ENCODE measurements at regions not wholly inside any gene's neighbourhood (a gene's known extent, or its start where the extent isn't known, plus 50 kb on each side); places are given as distances from the start of the nearest gene placed in this dataset.

DNA sequence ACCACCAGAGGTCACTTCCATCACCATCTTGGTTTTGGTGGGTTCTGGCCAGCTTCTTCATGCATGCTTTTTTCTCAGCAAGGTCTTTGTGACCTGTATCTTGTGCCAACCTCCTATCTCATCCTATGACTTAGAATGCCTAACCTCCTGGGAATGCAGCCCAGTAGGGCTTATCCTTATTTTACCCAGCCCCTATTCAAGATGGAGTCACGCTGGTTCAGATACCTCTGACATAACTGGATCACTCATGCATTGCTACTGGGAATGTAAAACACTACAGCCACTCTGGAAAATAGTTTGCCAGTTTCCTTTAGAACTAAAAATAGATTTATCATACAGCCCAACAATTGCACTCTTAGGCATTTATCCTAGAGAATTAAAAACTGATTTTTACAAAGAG lies 219.2 kb downstream of the IRS1 start:
- CTCF ChIA-PET (ENCODE audit: partially characterized antibody) = no interaction called here
- no peaks in the 10 kb centered on the region for H3K36me3 ChIP-seq (ENCODE audit: insufficient read depth, low read length)
- intact Hi-C loops (cut with micrococcal nuclease) = no loop called here

DNA sequence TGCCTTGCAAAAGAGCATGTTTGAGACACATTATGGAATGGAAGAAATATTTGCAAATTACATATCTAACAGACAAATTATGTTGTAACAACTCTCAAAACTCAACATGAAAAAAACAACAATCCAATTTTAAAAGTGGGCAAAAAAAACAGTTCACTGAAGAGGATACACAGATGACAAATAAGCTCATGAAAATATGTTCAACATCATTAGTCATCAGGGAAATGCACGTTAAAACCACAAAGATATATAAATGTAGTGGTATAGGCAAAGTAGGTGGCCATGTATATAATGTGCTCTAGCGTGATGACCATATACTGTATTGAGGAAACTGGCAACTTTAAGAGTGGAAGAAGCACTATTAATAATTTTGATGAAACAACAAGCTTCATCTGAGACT lies 220.1 kb downstream of the IRS1 start:
- POLR2A ChIA-PET (ENCODE audit: partially characterized antibody) = no interaction called here
- intact Hi-C loops (cut with micrococcal nuclease) = no loop called here
- Histone ChIP-seq H3K27ac (ENCODE audit: low read depth, low read length) (no peak overlapping the region), H3K9me3 (ENCODE audit: control insufficient read depth in 1 of 2, low read length in 2 of 2) (no peaks in the 10 kb centered on the region), H3K4me1 (ENCODE audit: insufficient read depth, low read length) (no peaks in the 10 kb centered on the region), H3K36me3 (ENCODE audit: insufficient read depth, low read length) (no peaks in the 10 kb centered on the region), H3K4me3 (ENCODE audit: low read length in 2 of 2) (no peak overlapping the region), H3K27me3 (ENCODE audit: insufficient read depth, low read length) (no peaks in the 10 kb centered on the region)
- Mint-ChIP-seq H3K27ac (no peak overlapping the region), H3K27me3 (peaks cover 13 to 15% of the 10 kb centered on the region in 2 donors), H3K4me3 (no peak overlapping the region), H3K9me3 (no peaks in the 10 kb centered on the region), H3K4me1 (peaks cover 0 to 3% (median 1%) of the 10 kb centered on the region in 4 donors), H3K36me3 (no peaks in the 10 kb centered on the region)
- DNase-seq = no peak
- CTCF ChIA-PET (ENCODE audit: partially characterized antibody) = no interaction called here

More for the DNA sequence above, 219.2 kb downstream of the IRS1 start:
- no peaks in the 10 kb centered on the region for H3K9me3 ChIP-seq (ENCODE audit: control insufficient read depth in 1 of 2, low read length in 2 of 2)
- H3K4me3 Mint-ChIP-seq = no peak overlapping the region
- no peak overlapping the region for H3K27ac ChIP-seq (ENCODE audit: low read depth, low read length)
- no peaks in the 10 kb centered on the region for H3K9me3 Mint-ChIP-seq
- no peak overlapping the region for H3K4me3 ChIP-seq (ENCODE audit: low read length in 2 of 2)
- no peaks in the 10 kb centered on the region for H3K27me3 ChIP-seq (ENCODE audit: insufficient read depth, low read length)
- H3K36me3 Mint-ChIP-seq = no peaks in the 10 kb centered on the region
- peaks cover 0 to 3% (median 1%) of the 10 kb centered on the region in 4 donors for H3K4me1 Mint-ChIP-seq
- no peak overlapping the region for H3K27ac Mint-ChIP-seq
- H3K27me3 Mint-ChIP-seq = peaks cover 13 to 17% of the 10 kb centered on the region in 2 donors
- no peaks in the 10 kb centered on the region for H3K4me1 ChIP-seq (ENCODE audit: insufficient read depth, low read length)
- no peak for DNase-seq
- POLR2A ChIA-PET (ENCODE audit: partially characterized antibody) = no interaction called here

DNA sequence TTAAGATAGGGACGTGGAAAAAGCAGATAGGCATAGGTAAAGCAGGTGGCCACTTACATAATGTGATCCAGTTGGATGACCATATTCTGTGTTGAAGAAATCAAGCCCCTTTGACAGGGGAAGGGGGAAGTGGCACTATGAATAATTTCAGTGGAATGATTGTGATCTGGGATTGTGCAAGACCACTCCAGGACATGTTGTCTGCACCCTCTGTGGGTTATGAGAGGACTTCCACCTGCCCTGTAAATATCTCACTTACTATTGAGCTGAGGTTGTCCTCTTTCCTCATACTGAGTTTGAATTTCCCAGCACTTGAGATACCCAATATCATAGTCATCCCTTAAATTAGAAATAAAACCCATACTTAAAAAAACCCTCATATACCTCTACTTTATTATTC lies 220.7 kb downstream of the IRS1 start:
- Mint-ChIP-seq H3K36me3 (no peaks in the 10 kb centered on the region), H3K9me3 (no peaks in the 10 kb centered on the region), H3K27me3 (peaks cover 13 to 15% of the 10 kb centered on the region in 2 donors), H3K4me3 (no peak overlapping the region), H3K27ac (no peak overlapping the region), H3K4me1 (peaks cover 0 to 3% (median 1%) of the 10 kb centered on the region in 4 donors)
- ChIA-PET POLR2A (ENCODE audit: partially characterized antibody) (no interaction called here), CTCF (ENCODE audit: partially characterized antibody) (no interaction called here)
- Histone ChIP-seq H3K27me3 (ENCODE audit: insufficient read depth, low read length) (no peaks in the 10 kb centered on the region), H3K9me3 (ENCODE audit: control insufficient read depth in 1 of 2, low read length in 2 of 2) (no peaks in the 10 kb centered on the region), H3K4me3 (ENCODE audit: low read length in 2 of 2) (no peak overlapping the region), H3K4me1 (ENCODE audit: insufficient read depth, low read length) (no peaks in the 10 kb centered on the region), H3K36me3 (ENCODE audit: insufficient read depth, low read length) (no peaks in the 10 kb centered on the region), H3K27ac (ENCODE audit: low read depth, low read length) (no peak overlapping the region)
- no peak for DNase-seq
- intact Hi-C loops (cut with micrococcal nuclease) = no loop called here

DNA sequence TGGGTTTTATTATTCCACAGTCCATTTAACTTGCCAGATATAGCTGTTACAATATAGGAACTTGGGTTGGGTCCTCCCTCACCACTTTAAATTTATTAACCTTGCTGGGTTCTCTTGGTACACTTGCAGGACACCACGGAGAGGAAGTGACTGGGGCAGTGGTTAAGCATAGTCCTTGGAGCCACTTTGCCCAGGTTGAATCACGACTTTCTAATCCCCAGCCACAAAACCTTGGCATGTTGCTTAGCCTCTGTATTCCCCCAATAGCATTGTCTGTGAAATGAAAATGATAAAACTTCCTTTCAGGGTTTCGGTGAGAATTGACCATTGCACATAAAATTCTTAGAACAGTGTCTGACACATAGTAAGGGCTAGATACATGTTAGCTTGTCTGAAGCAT lies 221.2 kb downstream of the IRS1 start:
- intact Hi-C loops (cut with micrococcal nuclease) = no loop called here
- Mint-ChIP-seq H3K36me3 (no peaks in the 10 kb centered on the region), H3K4me1 (peaks cover 0 to 3% (median 1%) of the 10 kb centered on the region in 4 donors), H3K27ac (no peak overlapping the region), H3K9me3 (no peaks in the 10 kb centered on the region), H3K4me3 (no peak overlapping the region), H3K27me3 (peaks cover 12 to 13% of the 10 kb centered on the region in 2 donors)
- no peak for DNase-seq
- CTCF ChIA-PET (ENCODE audit: partially characterized antibody) = no interaction called here
- no peaks in the 10 kb centered on the region for H3K27me3 ChIP-seq (ENCODE audit: insufficient read depth, low read length)
- no peaks in the 10 kb centered on the region for H3K9me3 ChIP-seq (ENCODE audit: control insufficient read depth in 1 of 2, low read length in 2 of 2)
- POLR2A ChIA-PET (ENCODE audit: partially characterized antibody) = no interaction called here
- no peak overlapping the region for H3K27ac ChIP-seq (ENCODE audit: low read depth, low read length)
- H3K4me3 ChIP-seq (ENCODE audit: low read length in 2 of 2) = no peak overlapping the region
- H3K4me1 ChIP-seq (ENCODE audit: insufficient read depth, low read length) = no peaks in the 10 kb centered on the region
- H3K36me3 ChIP-seq (ENCODE audit: insufficient read depth, low read length) = no peaks in the 10 kb centered on the region

DNA sequence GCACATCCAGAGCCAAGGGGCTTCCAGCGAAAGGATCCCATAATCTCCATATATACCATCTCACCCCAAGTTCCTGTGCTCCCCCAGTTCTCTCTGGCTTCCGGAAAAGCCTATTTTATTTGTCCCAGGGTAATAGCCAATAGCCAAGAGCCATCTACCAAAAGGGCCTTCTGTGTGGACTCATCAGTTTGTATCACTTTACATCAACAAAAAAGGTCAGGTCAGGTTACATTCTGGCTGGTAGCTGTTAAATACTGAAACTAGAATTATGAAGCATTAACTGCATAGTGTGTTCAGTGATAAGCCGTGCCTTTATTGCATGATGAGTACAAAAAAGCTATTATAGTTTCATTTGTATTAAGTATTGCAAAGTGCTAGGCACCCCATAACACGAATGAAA lies 223.7 kb downstream of the IRS1 start:
- CTCF ChIA-PET (ENCODE audit: partially characterized antibody) = no interaction called here
- H3K4me1 Mint-ChIP-seq = no peaks in the 10 kb centered on the region
- no peaks in the 10 kb centered on the region for H3K27me3 ChIP-seq (ENCODE audit: insufficient read depth, low read length)
- H3K36me3 Mint-ChIP-seq = no peaks in the 10 kb centered on the region
- no peaks in the 10 kb centered on the region for H3K36me3 ChIP-seq (ENCODE audit: insufficient read depth, low read length)
- H3K27ac Mint-ChIP-seq = no peak overlapping the region
- intact Hi-C loops (cut with micrococcal nuclease) = no loop called here
- no peak overlapping the region for H3K4me3 ChIP-seq (ENCODE audit: low read length in 2 of 2)
- H3K4me3 Mint-ChIP-seq = no peak overlapping the region
- H3K9me3 ChIP-seq (ENCODE audit: control insufficient read depth in 1 of 2, low read length in 2 of 2) = no peaks in the 10 kb centered on the region
- H3K27ac ChIP-seq (ENCODE audit: low read depth, low read length) = no peak overlapping the region
- H3K9me3 Mint-ChIP-seq = no peaks in the 10 kb centered on the region
- H3K27me3 Mint-ChIP-seq = peaks cover 2 to 8% of the 10 kb centered on the region in 2 donors
- POLR2A ChIA-PET (ENCODE audit: partially characterized antibody) = no interaction called here
- H3K4me1 ChIP-seq (ENCODE audit: insufficient read depth, low read length) = no peaks in the 10 kb centered on the region
- DNase-seq = no peak

DNA sequence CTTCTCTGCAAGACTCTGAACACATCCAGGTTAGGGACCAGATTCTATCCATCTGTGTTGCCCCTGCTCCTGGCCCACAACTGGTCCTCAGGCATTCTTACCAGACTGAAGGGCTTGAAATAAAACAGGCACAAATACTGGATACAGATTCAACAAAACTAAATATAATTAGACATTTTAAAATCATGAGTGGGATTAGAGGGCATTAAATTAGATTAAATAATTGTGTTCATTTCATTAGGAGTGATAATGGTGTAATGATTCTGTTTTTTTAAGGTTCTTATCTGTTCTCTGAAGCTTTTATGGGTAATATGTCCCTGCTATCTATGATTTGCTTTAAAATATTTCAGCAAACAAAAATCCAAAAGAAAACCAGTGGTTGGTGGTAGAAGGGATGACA lies 226.5 kb downstream of the IRS1 start:
- Histone ChIP-seq H3K27me3 (ENCODE audit: insufficient read depth, low read length) (no peaks in the 10 kb centered on the region), H3K9me3 (ENCODE audit: control insufficient read depth in 1 of 2, low read length in 2 of 2) (no peaks in the 10 kb centered on the region), H3K36me3 (ENCODE audit: insufficient read depth, low read length) (no peaks in the 10 kb centered on the region), H3K4me1 (ENCODE audit: insufficient read depth, low read length) (no peaks in the 10 kb centered on the region), H3K4me3 (ENCODE audit: low read length in 2 of 2) (no peak overlapping the region), H3K27ac (ENCODE audit: low read depth, low read length) (no peak overlapping the region)
- H3K36me3 Mint-ChIP-seq = no peaks in the 10 kb centered on the region
- ChIA-PET POLR2A (ENCODE audit: partially characterized antibody) (no interaction called here), CTCF (ENCODE audit: partially characterized antibody) (no interaction called here)
- H3K27me3 Mint-ChIP-seq = peaks cover 4 to 5% of the 10 kb centered on the region in 2 donors
- H3K9me3 Mint-ChIP-seq = no peaks in the 10 kb centered on the region
- H3K4me1 Mint-ChIP-seq = peaks cover 0 to 1% (median 0%) of the 10 kb centered on the region in 4 donors
- H3K27ac Mint-ChIP-seq = no peak overlapping the region
- no peak overlapping the region for H3K4me3 Mint-ChIP-seq
- intact Hi-C loops (cut with micrococcal nuclease) = no loop called here
- DNase-seq = no peak

DNA sequence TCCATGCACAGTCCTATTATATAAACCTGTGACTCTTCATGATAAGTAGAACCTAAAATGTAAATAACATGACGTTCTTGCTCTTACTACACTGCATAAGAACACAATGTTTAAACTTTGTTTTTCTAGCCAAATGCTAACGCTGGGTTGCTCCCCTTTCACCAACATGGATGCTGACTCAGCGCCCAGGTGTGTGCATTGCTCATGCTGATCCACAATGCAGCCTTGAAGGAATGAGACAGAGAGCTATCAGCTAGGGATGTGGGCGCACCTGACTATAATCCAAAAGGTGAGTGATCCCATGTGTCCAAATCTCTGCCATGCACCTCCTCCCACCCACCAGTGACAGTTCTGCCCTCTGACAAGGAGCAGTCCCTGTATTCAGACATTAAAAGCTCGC lies 235.0 kb downstream of the IRS1 start:
- no peak overlapping the region for H3K27ac ChIP-seq (ENCODE audit: low read depth, low read length)
- ChIA-PET POLR2A (ENCODE audit: partially characterized antibody) (no interaction called here), CTCF (ENCODE audit: partially characterized antibody) (no interaction called here)
- Mint-ChIP-seq H3K36me3 (no peaks in the 10 kb centered on the region), H3K4me3 (no peak overlapping the region), H3K9me3 (no peaks in the 10 kb centered on the region), H3K27me3 (peaks cover 3 to 9% of the 10 kb centered on the region in 2 donors), H3K4me1 (peaks cover 0 to 1% (median 0%) of the 10 kb centered on the region in 4 donors), H3K27ac (no peak overlapping the region)
- H3K4me3 ChIP-seq (ENCODE audit: low read length in 2 of 2) = no peak overlapping the region
- H3K27me3 ChIP-seq (ENCODE audit: insufficient read depth, low read length) = no peaks in the 10 kb centered on the region
- no peaks in the 10 kb centered on the region for H3K36me3 ChIP-seq (ENCODE audit: insufficient read depth, low read length)
- no peak for DNase-seq
- H3K4me1 ChIP-seq (ENCODE audit: insufficient read depth, low read length) = no peaks in the 10 kb centered on the region
- intact Hi-C loops (cut with micrococcal nuclease) = no loop called here
- no peaks in the 10 kb centered on the region for H3K9me3 ChIP-seq (ENCODE audit: control insufficient read depth in 1 of 2, low read length in 2 of 2)

DNA sequence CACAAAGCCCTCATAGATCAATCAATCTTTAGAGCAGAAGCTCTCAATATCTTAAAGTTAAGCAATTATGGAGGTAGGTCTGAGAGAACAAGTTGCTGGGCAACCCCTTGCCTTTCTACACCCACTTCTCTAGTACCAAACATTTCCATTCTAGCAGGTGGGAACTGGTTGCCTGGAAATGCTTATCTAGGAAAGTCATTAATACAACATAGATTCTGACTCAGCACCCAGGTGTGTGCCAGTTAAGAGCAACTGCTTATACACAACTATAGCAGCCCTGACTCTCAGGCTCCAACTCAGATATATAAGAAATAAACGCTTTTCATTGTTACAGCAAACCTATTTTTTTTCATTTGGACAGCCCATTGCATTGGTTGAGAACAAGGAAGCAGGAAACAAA lies 237.7 kb downstream of the IRS1 start:
- POLR2A ChIA-PET (ENCODE audit: partially characterized antibody) = no interaction called here
- no peaks in the 10 kb centered on the region for H3K9me3 ChIP-seq (ENCODE audit: control insufficient read depth in 1 of 2, low read length in 2 of 2)
- H3K4me3 Mint-ChIP-seq = no peak overlapping the region
- no peaks in the 10 kb centered on the region for H3K4me1 ChIP-seq (ENCODE audit: insufficient read depth, low read length)
- H3K36me3 Mint-ChIP-seq = no peaks in the 10 kb centered on the region
- H3K27me3 ChIP-seq (ENCODE audit: insufficient read depth, low read length) = no peaks in the 10 kb centered on the region
- H3K27ac ChIP-seq (ENCODE audit: low read depth, low read length) = no peak overlapping the region
- no peak for DNase-seq
- CTCF ChIA-PET (ENCODE audit: partially characterized antibody) = no interaction called here
- intact Hi-C loops (cut with micrococcal nuclease) = no loop called here
- no peaks in the 10 kb centered on the region for H3K4me1 Mint-ChIP-seq
- H3K27ac Mint-ChIP-seq = no peak overlapping the region
- peaks cover 7 to 10% of the 10 kb centered on the region in 2 donors for H3K27me3 Mint-ChIP-seq
- no peaks in the 10 kb centered on the region for H3K36me3 ChIP-seq (ENCODE audit: insufficient read depth, low read length)
- no peak overlapping the region for H3K4me3 ChIP-seq (ENCODE audit: low read length in 2 of 2)
- no peaks in the 10 kb centered on the region for H3K9me3 Mint-ChIP-seq
